WI38 (cell line): ENCODE measurements at regions not wholly inside any gene's neighbourhood (a gene's known extent, or its start where the extent isn't known, plus 50 kb on each side); places are given as distances from the start of the nearest gene placed in this dataset.

Experiments
- H3K4me3 ChIP-seq: 2 replicates; pipeline ENCODE4 v1.5.1; 2011; ENCODE audit warnings: low read depth, mild to moderate bottlenecking, control low read depth, low read length
- TF ChIP-seq, protein P1 (sequence below): IDR thresholded peaks from 2 replicates; pipeline ENCODE4 v1.5.1; 2012; ENCODE audit warnings: low read depth, mild to moderate bottlenecking, control low read depth, low read length

DNA sequence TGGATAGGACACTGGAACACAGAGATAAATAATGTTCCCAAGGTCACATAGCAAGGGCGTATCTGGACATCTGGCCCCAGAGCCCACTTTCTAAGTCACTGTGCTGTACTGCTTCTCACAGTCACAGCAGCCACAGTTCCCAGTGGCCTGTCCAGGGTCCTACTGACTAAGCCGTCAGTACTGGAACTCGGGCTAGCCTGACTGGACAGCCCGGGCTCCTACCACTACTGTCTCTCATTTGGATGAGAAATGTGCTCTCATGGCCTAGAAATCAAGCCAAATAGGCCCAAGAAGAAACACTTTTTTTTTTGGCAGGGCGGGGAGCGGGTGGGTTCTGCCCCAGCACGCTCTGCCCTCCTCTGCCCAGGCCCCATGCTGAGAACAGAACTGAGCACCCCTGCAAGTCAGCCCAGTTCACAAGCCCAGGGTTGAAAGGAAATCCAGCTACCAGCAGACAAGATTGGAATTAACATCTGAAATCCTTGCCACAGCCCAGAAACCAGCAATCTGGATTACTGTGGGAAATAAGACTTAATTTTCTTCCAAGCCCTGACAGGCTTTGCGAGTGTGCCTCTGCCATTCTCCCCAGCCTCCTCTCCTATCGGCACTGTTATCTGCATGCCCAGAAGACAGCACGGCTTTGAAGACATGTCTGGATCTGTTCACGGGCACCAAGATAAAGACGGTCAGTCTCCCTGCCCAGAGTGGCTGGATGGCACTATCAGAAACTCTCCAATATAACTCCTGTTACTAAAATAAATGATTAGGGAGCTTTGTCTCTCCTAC lies 182.9 kb upstream of the NCAM1 start:
- H3K4me3 ChIP-seq = no peak overlapping the region
- TF ChIP-seq, protein P1, sequence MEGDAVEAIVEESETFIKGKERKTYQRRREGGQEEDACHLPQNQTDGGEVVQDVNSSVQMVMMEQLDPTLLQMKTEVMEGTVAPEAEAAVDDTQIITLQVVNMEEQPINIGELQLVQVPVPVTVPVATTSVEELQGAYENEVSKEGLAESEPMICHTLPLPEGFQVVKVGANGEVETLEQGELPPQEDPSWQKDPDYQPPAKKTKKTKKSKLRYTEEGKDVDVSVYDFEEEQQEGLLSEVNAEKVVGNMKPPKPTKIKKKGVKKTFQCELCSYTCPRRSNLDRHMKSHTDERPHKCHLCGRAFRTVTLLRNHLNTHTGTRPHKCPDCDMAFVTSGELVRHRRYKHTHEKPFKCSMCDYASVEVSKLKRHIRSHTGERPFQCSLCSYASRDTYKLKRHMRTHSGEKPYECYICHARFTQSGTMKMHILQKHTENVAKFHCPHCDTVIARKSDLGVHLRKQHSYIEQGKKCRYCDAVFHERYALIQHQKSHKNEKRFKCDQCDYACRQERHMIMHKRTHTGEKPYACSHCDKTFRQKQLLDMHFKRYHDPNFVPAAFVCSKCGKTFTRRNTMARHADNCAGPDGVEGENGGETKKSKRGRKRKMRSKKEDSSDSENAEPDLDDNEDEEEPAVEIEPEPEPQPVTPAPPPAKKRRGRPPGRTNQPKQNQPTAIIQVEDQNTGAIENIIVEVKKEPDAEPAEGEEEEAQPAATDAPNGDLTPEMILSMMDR = no peak

DNA sequence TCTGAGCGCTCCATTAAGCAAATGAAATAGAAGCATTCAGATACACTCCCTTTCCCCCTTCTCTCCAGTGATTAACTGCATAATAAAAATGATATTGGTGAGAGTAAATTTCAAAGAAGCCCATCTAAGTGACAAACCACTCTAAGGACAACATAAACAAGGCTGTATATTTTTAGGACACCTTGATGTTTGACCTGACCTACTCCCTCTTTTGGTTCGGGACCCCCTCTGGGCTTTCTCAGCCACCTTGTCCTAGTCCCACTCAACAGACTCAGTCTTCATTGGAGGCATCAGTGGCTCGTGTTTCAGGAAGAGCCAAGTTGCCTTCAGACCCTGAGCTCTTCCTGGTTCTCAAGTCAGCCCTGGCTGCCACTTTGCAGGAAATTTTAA lies 182.3 kb upstream of the NCAM1 start:
- TF ChIP-seq, protein P1 = no peak

DNA sequence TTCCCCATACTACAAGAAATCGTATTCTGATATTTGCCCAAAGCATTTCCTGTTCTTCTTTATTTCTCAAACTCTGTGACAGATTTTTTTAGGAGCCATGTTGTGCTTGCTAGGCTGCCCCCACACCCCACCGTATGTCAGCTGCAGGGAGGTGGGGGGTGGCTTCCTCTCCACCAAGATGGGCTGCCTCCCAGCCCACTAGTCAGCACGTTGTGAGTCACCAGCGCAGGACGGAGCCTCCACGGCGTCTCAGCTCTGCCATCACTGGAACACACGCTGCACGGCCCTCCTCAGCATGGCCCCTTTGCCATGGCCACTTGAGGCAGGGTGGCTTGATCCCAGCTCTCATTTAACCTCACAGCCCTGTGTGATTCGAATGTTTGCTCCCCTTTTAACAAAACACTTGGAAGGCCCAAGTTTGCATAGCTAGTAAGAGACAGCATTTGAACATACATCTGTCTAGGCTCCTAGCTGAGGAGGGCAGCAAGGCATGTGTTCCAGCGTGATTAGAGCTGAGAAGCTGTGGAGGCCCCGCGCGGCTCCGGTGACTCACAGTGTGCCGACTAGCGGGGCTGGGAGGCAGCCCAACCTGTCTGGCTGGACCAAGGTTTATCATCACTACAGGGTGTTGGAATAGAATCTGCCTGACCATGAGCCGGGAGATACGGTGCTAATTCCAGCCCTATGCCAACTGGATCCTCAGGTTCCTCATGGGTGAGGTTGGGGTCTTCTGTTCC lies 180.7 kb upstream of the NCAM1 start:
- TF ChIP-seq, protein P1 = no peak

More for the DNA sequence above, 182.3 kb upstream of the NCAM1 start:
- H3K4me3 ChIP-seq = no peak overlapping the region

DNA sequence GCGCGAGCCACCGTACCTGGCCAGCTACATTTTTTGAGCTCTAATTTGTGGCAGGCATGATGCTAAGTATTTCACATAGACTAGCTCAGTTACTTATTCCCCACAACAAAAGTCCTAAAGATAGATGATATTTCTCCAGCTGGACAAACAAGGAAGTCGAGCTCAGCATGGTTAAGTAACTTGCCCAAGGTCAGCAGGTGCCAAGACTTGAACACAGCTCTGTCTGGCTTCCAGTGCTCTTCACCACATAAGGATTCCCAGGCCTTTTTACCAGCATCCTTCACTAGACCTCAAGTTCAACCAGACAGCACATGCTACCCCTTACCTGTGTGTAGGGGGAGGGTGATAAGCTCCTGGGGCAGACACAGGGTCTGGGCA lies 177.3 kb upstream of the NCAM1 start:
- H3K4me3 ChIP-seq = no peak overlapping the region
- TF ChIP-seq, protein P1 = no peak

More for the DNA sequence above, 180.7 kb upstream of the NCAM1 start:
- H3K4me3 ChIP-seq = no peak overlapping the region

DNA sequence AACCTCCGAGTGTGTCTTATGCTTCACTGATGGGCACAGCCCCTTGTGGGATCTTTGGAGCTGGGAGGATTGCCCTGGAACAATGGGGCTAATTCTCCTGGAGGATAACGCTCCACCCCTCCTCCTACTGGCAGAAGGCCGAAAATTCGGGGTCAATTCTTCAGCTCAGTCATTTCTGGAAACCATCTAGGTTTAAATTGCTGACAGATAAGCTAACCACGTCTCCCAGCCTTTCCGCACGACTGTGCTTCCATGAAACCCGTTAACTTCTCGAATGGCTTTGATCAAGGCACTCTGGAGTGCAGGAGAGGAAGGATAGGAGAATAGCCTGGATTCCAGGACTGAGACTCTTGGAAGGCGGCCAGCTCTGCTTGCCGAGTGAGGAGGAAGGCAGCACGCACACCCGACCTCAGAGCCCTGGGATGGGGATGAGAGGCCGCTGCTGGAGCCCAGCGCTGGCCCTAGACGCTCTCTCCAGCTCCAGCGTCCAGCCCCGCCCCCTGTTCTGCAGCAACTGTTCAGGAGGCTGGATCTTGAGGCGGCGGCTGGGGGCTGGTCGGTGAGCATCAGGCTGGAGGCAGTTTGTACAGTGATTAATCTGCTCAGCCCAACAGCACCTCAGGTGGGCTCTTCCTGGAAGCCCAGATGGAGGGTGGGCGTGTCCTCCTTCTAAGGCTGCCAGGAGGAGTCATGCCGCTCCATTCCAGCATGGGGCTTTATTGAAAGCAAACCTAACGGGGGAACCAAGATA lies 176.7 kb upstream of the NCAM1 start:
- no peak overlapping the region for H3K4me3 ChIP-seq
- TF ChIP-seq, protein P1 = no peak

DNA sequence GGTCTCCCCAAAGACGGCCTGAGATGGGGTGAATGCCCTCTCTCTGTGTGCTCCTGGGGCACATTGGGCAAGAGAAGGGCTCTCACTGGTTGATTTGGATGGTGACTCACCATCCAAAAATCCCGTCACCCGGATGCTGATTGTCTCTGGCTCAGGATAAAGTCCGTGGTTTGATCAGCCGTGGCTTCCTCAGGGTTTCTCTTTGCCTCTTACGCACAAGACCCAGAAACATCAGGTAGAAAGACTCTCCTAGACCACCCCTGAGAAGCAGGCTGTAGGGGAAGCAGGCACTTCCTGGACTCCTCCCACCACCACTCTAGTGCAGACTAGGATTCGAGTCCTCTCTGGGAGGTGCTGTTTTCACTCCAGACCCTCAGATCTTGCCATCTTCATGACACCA lies 176.1 kb upstream of the NCAM1 start:
- no peak overlapping the region for H3K4me3 ChIP-seq

More for the DNA sequence above, 176.1 kb upstream of the NCAM1 start:
- TF ChIP-seq, protein P1 = no peak
